Naive thymus-derived CD4-positive, alpha-beta T cell (primary cell): ENCODE measurements at regions not wholly inside any gene's neighbourhood (a gene's known extent, or its start where the extent isn't known, plus 50 kb on each side); places are given as distances from the start of the nearest gene placed in this dataset.

Experiments
- ATAC-seq: fragments of 150-1000 bp; cut with Tn5 transposase; 2 replicates; pipeline ENCODE4 v1.10.0; 2021; ENCODE audit warnings: mild to moderate bottlenecking, moderate library complexity
- CTCF ChIA-PET: fragments of 350-600 bp; sonication (Branson Sonifier 250); formaldehyde crosslinking; loops from one replicate; lab custom pipeline; 2021; ENCODE audit warnings: antibody characterized with exemption; lab: Charles Lee
- POLR2A ChIA-PET: fragments of 350-600 bp; sonication (Branson Sonifier 250); formaldehyde crosslinking; loops from one replicate; lab custom pipeline; 2021; ENCODE audit warnings: antibody characterized with exemption, inconsistent platforms; lab: Charles Lee
- DNase-seq, 9 donors: peaks; one replicate each; pipeline versions ENCODE4 v3.0.0 to v3.0.0-alpha.2; 2020 to 2022; ENCODE audit warnings: mixed read lengths in 1 of 9
- H3K27ac ChIP-seq: one replicate; pipeline ENCODE4 v1.7.0; 2013; ENCODE audit warnings: mild to moderate bottlenecking, low read depth, low read length, moderate library complexity
- H3K27me3 ChIP-seq, 2 donors: one replicate each; pipeline ENCODE4 v1.7.0; 2013; ENCODE audit warnings: low read length in 2 of 2, mild to moderate bottlenecking in 2 of 2, moderate library complexity in 2 of 2; ENCODE audit not compliant: control insufficient read depth in 2 of 2, insufficient read depth in 2 of 2
- H3K36me3 ChIP-seq, 3 experiments: 1 replicate in 2 of 3; 2 replicates in 1 of 3; pipeline ENCODE4 v1.7.0; 2013; ENCODE audit warnings: low read length in 3 of 3, mild to moderate bottlenecking in 3 of 3, moderate library complexity in 1 of 3; ENCODE audit not compliant: insufficient read depth in 3 of 3, control insufficient read depth in 2 of 3
- H3K4me1 ChIP-seq, 2 donors: one replicate each; pipeline ENCODE4 v1.7.0; 2013; ENCODE audit warnings: low read length in 2 of 2, mild to moderate bottlenecking in 2 of 2, moderate library complexity in 1 of 2; ENCODE audit not compliant: control insufficient read depth in 2 of 2, insufficient read depth in 2 of 2
- H3K4me3 ChIP-seq: 2 replicates; pipeline ENCODE4 v1.7.0; 2013; ENCODE audit warnings: mild to moderate bottlenecking, low read length
- H3K9me3 ChIP-seq, 3 experiments: 1 replicate in 2 of 3; 2 replicates in 1 of 3; pipeline ENCODE4 v1.7.0; 2013; ENCODE audit warnings: low read length in 3 of 3; ENCODE audit not compliant: control insufficient read depth in 2 of 3
- H3K27ac Mint-ChIP-seq, 9 donors: one replicate each; pipeline ENCODE4 v1.8.0; 2020 to 2022; ENCODE audit warnings: mixed read lengths in 9 of 9, mild to moderate bottlenecking in 8 of 9, moderate library complexity in 5 of 9, inconsistent platforms in 2 of 9
- H3K27me3 Mint-ChIP-seq, 5 donors: one replicate each; pipeline ENCODE4 v1.8.0; 2021 to 2022; ENCODE audit warnings: mixed read lengths in 5 of 5, mild to moderate bottlenecking in 1 of 5
- H3K36me3 Mint-ChIP-seq, 5 donors: one replicate each; pipeline ENCODE4 v1.8.0; 2020 to 2022; ENCODE audit warnings: mixed read lengths in 5 of 5, mild to moderate bottlenecking in 3 of 5, inconsistent platforms in 1 of 5
- H3K4me1 Mint-ChIP-seq, 7 donors: one replicate each; pipeline ENCODE4 v1.8.0; 2020 to 2022; ENCODE audit warnings: mixed read lengths in 7 of 7, mild to moderate bottlenecking in 3 of 7, inconsistent platforms in 1 of 7
- H3K4me3 Mint-ChIP-seq, 10 donors: one replicate each; pipeline ENCODE4 v1.8.0; 2020 to 2022; ENCODE audit warnings: mild to moderate bottlenecking in 10 of 10, mixed read lengths in 10 of 10, moderate library complexity in 6 of 10, inconsistent platforms in 2 of 10
- H3K9me3 Mint-ChIP-seq, 11 donors: one replicate each; pipeline ENCODE4 v1.8.0; 2020 to 2022; ENCODE audit warnings: mixed read lengths in 11 of 11, mild to moderate bottlenecking in 4 of 11, inconsistent platforms in 1 of 11, moderate library complexity in 1 of 11
- intact Hi-C, 2 donors: fragments of 100-400 bp; cut with micrococcal nuclease; formaldehyde crosslinking; loops; one replicate each; pipeline ENCODE4 v1.15.1; 2023

DNA sequence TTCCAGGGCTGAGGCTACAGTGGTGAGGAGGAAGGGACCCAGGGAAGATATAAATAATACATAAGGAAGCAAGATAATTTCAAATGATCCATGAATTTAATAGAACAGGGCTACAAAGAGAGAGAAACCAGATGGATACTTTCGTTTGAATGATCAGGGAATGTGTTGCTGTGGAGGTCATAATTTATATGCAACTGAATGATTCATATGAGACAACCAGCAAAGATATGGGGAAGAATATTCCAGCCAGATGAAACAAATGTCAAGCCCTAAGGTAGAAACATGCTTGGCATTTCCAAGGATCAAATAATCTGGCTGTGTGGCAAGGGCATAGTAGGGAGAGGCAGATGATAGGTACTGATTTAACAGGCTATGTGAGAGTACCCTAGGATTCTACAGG, 84.8 kb upstream of the ZC3H11B start:
- Histone ChIP-seq H3K27ac (no peak overlapping the region), H3K4me1 (no peaks in the 10 kb centered on the region), H3K4me3 (no peak overlapping the region), H3K9me3 (no peaks in the 10 kb centered on the region), H3K27me3 (no peaks in the 10 kb centered on the region), H3K36me3 (no peaks in the 10 kb centered on the region)
- Mint-ChIP-seq H3K36me3 (no peaks in the 10 kb centered on the region), H3K4me1 (peaks cover 0 to 2% (median 0%) of the 10 kb centered on the region in 7 donors), H3K4me3 (no peak overlapping the region), H3K27ac (no peak overlapping the region), H3K27me3 (peaks cover 0 to 4% (median 0%) of the 10 kb centered on the region in 5 donors), H3K9me3 (peaks cover 0 to 7% (median 0%) of the 10 kb centered on the region in 11 donors)
- ATAC-seq = no peak
- CTCF ChIA-PET = no interaction called here
- POLR2A ChIA-PET = no interaction called here
- no peak for DNase-seq
- intact Hi-C loops = no loop called here

DNA sequence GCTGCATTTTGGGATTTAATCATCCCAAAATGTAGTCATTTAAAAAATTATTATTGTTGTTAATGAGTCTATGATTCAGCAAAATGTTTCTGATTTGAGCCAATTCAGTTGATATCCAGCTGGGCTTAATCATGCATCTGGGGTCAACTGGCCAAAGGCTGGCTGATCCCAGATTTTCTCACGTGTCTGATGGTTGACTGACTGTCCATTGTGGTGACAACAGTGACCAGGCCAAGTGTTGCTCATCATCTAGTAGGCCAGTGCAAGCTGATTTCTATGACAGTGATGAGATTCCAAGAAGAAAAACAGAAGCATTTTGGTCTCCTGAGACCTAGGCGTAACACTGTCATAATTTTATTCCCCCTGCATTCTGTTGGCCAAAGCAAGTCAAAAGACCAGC, 80.1 kb upstream of the ZC3H11B start:
- Histone ChIP-seq H3K4me3 (no peak overlapping the region), H3K4me1 (no peaks in the 10 kb centered on the region), H3K36me3 (no peaks in the 10 kb centered on the region), H3K9me3 (no peaks in the 10 kb centered on the region), H3K27ac (no peak overlapping the region), H3K27me3 (no peaks in the 10 kb centered on the region)
- DNase-seq (no peak), ATAC-seq (no peak)
- no peak overlapping the region for H3K27ac Mint-ChIP-seq
- no peak overlapping the region for H3K4me3 Mint-ChIP-seq
- H3K27me3 Mint-ChIP-seq = peaks cover 0 to 2% (median 0%) of the 10 kb centered on the region in 5 donors
- intact Hi-C loops = no loop called here
- POLR2A ChIA-PET = no interaction called here
- CTCF ChIA-PET = no interaction called here
- H3K9me3 Mint-ChIP-seq = peaks cover 0 to 5% (median 0%) of the 10 kb centered on the region in 11 donors
- H3K4me1 Mint-ChIP-seq = peaks cover 0 to under 1% (median 0%) of the 10 kb centered on the region in 7 donors
- no peaks in the 10 kb centered on the region for H3K36me3 Mint-ChIP-seq

DNA sequence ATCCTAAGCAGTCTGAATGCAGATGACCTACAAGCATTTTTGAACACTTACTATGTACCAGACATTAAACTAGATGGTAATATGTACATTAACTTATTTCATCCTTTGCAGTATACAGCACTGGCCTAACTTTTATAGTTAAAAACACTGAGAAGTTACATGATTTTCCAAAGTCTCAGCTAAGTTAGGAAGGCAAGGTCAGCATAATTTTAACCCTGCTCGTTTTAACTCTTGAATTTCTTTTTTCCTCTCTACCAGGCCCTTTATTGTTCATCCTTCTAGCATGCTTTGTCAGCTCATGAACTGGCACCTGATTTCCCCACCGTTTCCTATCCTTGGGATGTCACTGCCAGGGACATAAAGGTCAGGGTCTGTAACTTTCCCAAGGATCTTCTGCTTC, 76.9 kb upstream of the ZC3H11B start:
- Mint-ChIP-seq H3K27me3 (no peaks in the 10 kb centered on the region), H3K4me1 (no peaks in the 10 kb centered on the region), H3K4me3 (no peak overlapping the region), H3K36me3 (no peaks in the 10 kb centered on the region), H3K9me3 (peaks cover 0 to 9% (median 0%) of the 10 kb centered on the region in 11 donors), H3K27ac (no peak overlapping the region)
- no peak for DNase-seq
- H3K36me3 ChIP-seq = no peaks in the 10 kb centered on the region
- H3K4me3 ChIP-seq = no peak overlapping the region
- H3K4me1 ChIP-seq = no peaks in the 10 kb centered on the region
- ChIA-PET CTCF (interaction anchor here (0.6 kb wide), 1 partner anchor 264 kb away, joined by 3 read pairs; no protein-coding TSS in a partner anchor), POLR2A (no interaction called here)
- intact Hi-C loops = no loop called here
- no peak overlapping the region for H3K27ac ChIP-seq
- no peaks in the 10 kb centered on the region for H3K27me3 ChIP-seq
- ATAC-seq = no peak
- no peaks in the 10 kb centered on the region for H3K9me3 ChIP-seq

DNA sequence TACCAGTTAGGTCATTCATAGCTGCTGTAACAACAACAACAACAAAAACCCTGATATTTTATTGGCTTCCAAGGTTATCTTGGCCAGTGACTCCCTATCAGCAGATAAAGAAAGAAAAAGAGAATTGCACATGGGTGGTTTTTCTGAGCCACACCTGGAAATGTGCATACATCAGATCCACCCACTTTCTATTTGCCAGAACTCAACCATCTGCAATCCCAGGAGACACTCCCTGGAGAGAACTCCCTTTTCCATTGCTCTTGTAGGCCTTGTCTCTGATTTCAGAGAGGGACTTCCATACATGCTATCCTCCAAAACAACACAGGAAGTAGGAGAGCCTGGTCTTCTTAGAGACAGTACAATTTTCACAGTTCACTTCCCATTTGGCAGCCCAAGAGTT, 74.9 kb upstream of the ZC3H11B start:
- DNase-seq (no peak), ATAC-seq (no peak)
- Histone ChIP-seq H3K4me1 (no peaks in the 10 kb centered on the region), H3K36me3 (no peaks in the 10 kb centered on the region), H3K27ac (no peak overlapping the region), H3K4me3 (no peak overlapping the region), H3K9me3 (no peaks in the 10 kb centered on the region), H3K27me3 (no peaks in the 10 kb centered on the region)
- intact Hi-C loops = no loop called here
- H3K4me3 Mint-ChIP-seq = no peak overlapping the region
- no peaks in the 10 kb centered on the region for H3K4me1 Mint-ChIP-seq
- no peaks in the 10 kb centered on the region for H3K36me3 Mint-ChIP-seq
- H3K27me3 Mint-ChIP-seq = no peaks in the 10 kb centered on the region
- H3K27ac Mint-ChIP-seq = no peak overlapping the region
- POLR2A ChIA-PET = no interaction called here
- peaks cover 0 to 9% (median 0%) of the 10 kb centered on the region in 11 donors for H3K9me3 Mint-ChIP-seq
- CTCF ChIA-PET = interaction anchor here (0.7 kb wide), 1 partner anchor 834 kb away, joined by 3 read pairs; no protein-coding TSS in a partner anchor

DNA sequence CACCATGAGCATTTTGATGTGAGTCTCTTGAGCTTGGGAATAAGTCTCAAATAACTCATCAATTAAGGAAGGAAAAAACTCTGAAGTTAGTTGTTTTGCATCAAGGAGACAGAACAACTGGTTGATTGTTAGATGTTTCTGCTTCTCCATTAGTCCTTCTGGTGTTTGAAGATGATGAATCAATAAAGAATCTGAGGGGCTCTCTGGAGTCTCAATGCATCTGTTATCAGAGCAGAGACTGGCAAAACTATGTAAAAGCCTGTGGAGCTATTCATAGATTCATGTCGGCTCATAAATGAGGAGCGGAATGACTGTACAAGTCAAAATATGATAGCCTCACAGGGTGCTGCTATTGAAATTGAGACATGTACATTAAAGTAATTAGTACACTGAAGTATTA, 73.3 kb upstream of the ZC3H11B start:
- no peaks in the 10 kb centered on the region for H3K36me3 ChIP-seq
- Mint-ChIP-seq H3K4me1 (no peaks in the 10 kb centered on the region), H3K27me3 (no peaks in the 10 kb centered on the region), H3K9me3 (peaks cover 0 to 9% (median 0%) of the 10 kb centered on the region in 11 donors), H3K4me3 (no peak overlapping the region), H3K27ac (no peak overlapping the region), H3K36me3 (no peaks in the 10 kb centered on the region)
- H3K27me3 ChIP-seq = no peaks in the 10 kb centered on the region
- intact Hi-C loops = no loop called here
- ChIA-PET POLR2A (no interaction called here), CTCF (no interaction called here)
- DNase-seq (no peak), ATAC-seq (no peak)
- no peaks in the 10 kb centered on the region for H3K4me1 ChIP-seq
- no peak overlapping the region for H3K27ac ChIP-seq
- H3K9me3 ChIP-seq = no peaks in the 10 kb centered on the region
- no peak overlapping the region for H3K4me3 ChIP-seq

DNA sequence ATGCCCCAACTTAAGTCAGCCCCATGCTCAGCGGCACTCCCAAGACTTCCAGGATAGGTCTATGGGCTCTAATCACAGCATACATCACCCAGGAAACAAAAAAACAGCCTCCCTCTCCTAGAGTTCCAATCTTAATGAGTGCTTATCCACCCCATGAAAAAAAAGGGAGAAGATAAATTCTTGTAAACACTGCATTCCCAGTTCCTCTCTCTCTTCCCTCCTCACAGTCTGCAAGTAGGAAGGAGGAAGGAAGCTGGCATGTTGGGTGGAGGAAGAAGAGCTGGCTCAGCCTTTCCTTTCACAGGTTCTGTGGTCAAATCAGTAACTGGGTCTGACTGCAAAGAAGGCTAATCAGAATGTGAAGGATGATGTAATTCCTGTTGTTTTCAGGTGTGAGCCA, 69.9 kb upstream of the ZC3H11B start:
- DNase-seq (no peak), ATAC-seq (no peak)
- Histone ChIP-seq H3K27ac (no peak overlapping the region), H3K4me1 (no peaks in the 10 kb centered on the region), H3K4me3 (no peak overlapping the region), H3K36me3 (no peaks in the 10 kb centered on the region), H3K27me3 (no peaks in the 10 kb centered on the region), H3K9me3 (no peaks in the 10 kb centered on the region)
- Mint-ChIP-seq H3K4me3 (no peak overlapping the region), H3K27ac (no peak overlapping the region), H3K4me1 (no peaks in the 10 kb centered on the region), H3K36me3 (no peaks in the 10 kb centered on the region), H3K9me3 (peaks cover 0 to 5% (median 3%) of the 10 kb centered on the region in 11 donors), H3K27me3 (no peaks in the 10 kb centered on the region)
- POLR2A ChIA-PET = no interaction called here
- intact Hi-C loops = no loop called here
- CTCF ChIA-PET = no interaction called here

DNA sequence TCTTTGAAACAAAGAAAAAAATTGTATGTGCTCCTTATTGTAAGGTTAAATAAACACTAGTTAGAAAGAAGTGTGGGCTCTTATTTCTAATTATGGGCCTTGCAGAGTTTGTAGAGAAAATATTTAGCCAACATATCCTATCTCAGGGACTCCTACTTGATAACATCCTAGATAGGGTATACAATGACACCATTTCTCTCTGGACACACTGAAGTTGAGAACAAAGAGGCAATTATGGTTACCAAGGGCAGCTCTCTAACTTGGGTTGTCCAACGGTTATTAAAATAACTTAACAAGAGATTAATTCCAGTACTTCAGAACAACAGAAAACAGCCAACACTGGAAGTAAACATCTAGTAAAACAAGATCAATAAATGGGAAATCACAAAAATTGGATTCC, 69.0 kb upstream of the ZC3H11B start:
- CTCF ChIA-PET = no interaction called here
- no peak for ATAC-seq

More for the DNA sequence above, 69.0 kb upstream of the ZC3H11B start:
- H3K4me3 Mint-ChIP-seq = no peak overlapping the region
- Histone ChIP-seq H3K36me3 (no peaks in the 10 kb centered on the region), H3K27me3 (no peaks in the 10 kb centered on the region), H3K27ac (no peak overlapping the region), H3K9me3 (no peaks in the 10 kb centered on the region), H3K4me1 (no peaks in the 10 kb centered on the region), H3K4me3 (no peak overlapping the region)
- no peaks in the 10 kb centered on the region for H3K4me1 Mint-ChIP-seq
- no peaks in the 10 kb centered on the region for H3K27me3 Mint-ChIP-seq
- H3K27ac Mint-ChIP-seq = no peak overlapping the region
- peaks cover 0 to 5% (median 3%) of the 10 kb centered on the region in 11 donors for H3K9me3 Mint-ChIP-seq
- intact Hi-C loops = no loop called here
- POLR2A ChIA-PET = no interaction called here
- DNase-seq = no peak
- H3K36me3 Mint-ChIP-seq = no peaks in the 10 kb centered on the region
